ENCODE measurements at regions not wholly inside any gene's neighbourhood (a gene's known extent, or its start where the extent isn't known, plus 50 kb on each side); places are given as distances from the start of the nearest gene placed in this dataset.

GRCh38 chr6:4377603-4378002 is 242.2 kb upstream of the ECI2 start:
- intact Hi-C loops (cut with micrococcal nuclease) = no loop called here
- DNase-seq = no peak
- no peak for TF ChIP-seq CTCF (IDR thresholded peaks at IDR 0.05; ENCODE audit: borderline replicate concordance)
- peak overlapping the region; percentile 8 for H3K27ac ChIP-seq (replicated peaks)
- H3K4me1 ChIP-seq = peaks cover 42% of the 10 kb centered on the region
- no peaks in the 10 kb centered on the region for H3K27me3 ChIP-seq (ENCODE audit: low read depth)
- no peak overlapping the region for H3K4me3 ChIP-seq
- H3K36me3 ChIP-seq = no peaks in the 10 kb centered on the region
- no peaks in the 10 kb centered on the region for H3K9me3 ChIP-seq (replicated peaks)

GRCh38 chr6:4374216-4374615 is 238.8 kb upstream of the ECI2 start:
- H3K4me3 ChIP-seq = no peak overlapping the region
- DNase-seq = no peak
- H3K27ac ChIP-seq (replicated peaks) = peak overlapping the region; percentile 19
- no peaks in the 10 kb centered on the region for H3K27me3 ChIP-seq (ENCODE audit: low read depth)
- H3K9me3 ChIP-seq (replicated peaks) = no peaks in the 10 kb centered on the region
- intact Hi-C loops (cut with micrococcal nuclease) = no loop called here
- H3K36me3 ChIP-seq = no peaks in the 10 kb centered on the region
- TF ChIP-seq CTCF (IDR thresholded peaks at IDR 0.05; ENCODE audit: borderline replicate concordance) = no peak
- peaks cover 53% of the 10 kb centered on the region for H3K4me1 ChIP-seq

- intact Hi-C loops (cut with micrococcal nuclease) = no loop called here
- H3K36me3 ChIP-seq = no peaks in the 10 kb centered on the region
- no peak for TF ChIP-seq CTCF (IDR thresholded peaks at IDR 0.05; ENCODE audit: borderline replicate concordance)
- no peak overlapping the region for H3K4me3 ChIP-seq
- no peaks in the 10 kb centered on the region for H3K9me3 ChIP-seq (replicated peaks)
- no peaks in the 10 kb centered on the region for H3K27me3 ChIP-seq (ENCODE audit: low read depth)
- H3K27ac ChIP-seq (replicated peaks) = no peak overlapping the region
- H3K4me1 ChIP-seq = peaks cover 59% of the 10 kb centered on the region
- no peak for DNase-seq
These were observed 237.5 kb upstream of the ECI2 start for GRCh38 chr6:4372866-4373265.

GRCh38 chr6:4371207-4371921 is 236.0 kb upstream of the ECI2 start:
- TF ChIP-seq CTCF (IDR thresholded peaks at IDR 0.05; ENCODE audit: borderline replicate concordance) = no peak
- peak; percentile 79 for DNase-seq
- no peaks in the 10 kb centered on the region for H3K9me3 ChIP-seq (replicated peaks)
- H3K36me3 ChIP-seq = no peaks in the 10 kb centered on the region
- H3K4me3 ChIP-seq = peak overlapping the region; percentile 3
- peak overlapping the region; percentile 84 for H3K27ac ChIP-seq (replicated peaks)
- intact Hi-C loops (cut with micrococcal nuclease) = no loop called here
- H3K4me1 ChIP-seq = peaks cover 51% of the 10 kb centered on the region
- no peaks in the 10 kb centered on the region for H3K27me3 ChIP-seq (ENCODE audit: low read depth)

GRCh38 chr6:4370066-4370465 is 234.7 kb upstream of the ECI2 start:
- DNase-seq = no peak
- Histone ChIP-seq H3K9me3 (replicated peaks) (no peaks in the 10 kb centered on the region), H3K27me3 (ENCODE audit: low read depth) (no peaks in the 10 kb centered on the region), H3K36me3 (no peaks in the 10 kb centered on the region), H3K27ac (replicated peaks) (peak overlapping the region; percentile 84), H3K4me1 (peaks cover 51% of the 10 kb centered on the region), H3K4me3 (no peak overlapping the region)
- intact Hi-C loops (cut with micrococcal nuclease) = no loop called here
- no peak for TF ChIP-seq CTCF (IDR thresholded peaks at IDR 0.05; ENCODE audit: borderline replicate concordance)
